ENCODE measurements at regions not wholly inside any gene's neighbourhood (a gene's known extent, or its start where the extent isn't known, plus 50 kb on each side); places are given as distances from the start of the nearest gene placed in this dataset.

- Mint-ChIP-seq H3K4me3 (no peak overlapping the region), H3K9me3 (peaks cover 4% of the 10 kb centered on the region; the same call in 1 of the 2 replicates), H3K36me3 (no peaks in the 10 kb centered on the region), H3K27ac (no peak overlapping the region), H3K27me3 (ENCODE audit: low read depth) (no peaks in the 10 kb centered on the region), H3K4me1 (peaks cover 6% of the 10 kb centered on the region)
- POLR2A ChIA-PET = interaction anchor here (0.6 kb wide), 1 partner anchor 233 kb away, joined by 3 read pairs; no protein-coding TSS in a partner anchor
- no peak for TF ChIP-seq NFE2L1 (CRISPR knock-in tag; IDR thresholded peaks at IDR 0.05)
- TF ChIP-seq ARID4B (CRISPR knock-in tag; IDR thresholded peaks at IDR 0.05; ENCODE audit: borderline replicate concordance) = no peak
- no peak for TF ChIP-seq ZMAT4 (CRISPR knock-in tag; IDR thresholded peaks at IDR 0.05)
- no peak for TF ChIP-seq NFYB (CRISPR knock-in tag; conservative IDR thresholded peaks at IDR 0.05; ENCODE audit: low read depth)
- TF ChIP-seq E2F4 (CRISPR knock-in tag; IDR thresholded peaks at IDR 0.05; ENCODE audit: borderline replicate concordance, low read depth) = no peak
- TF ChIP-seq ZNF263 (CRISPR knock-in tag; IDR thresholded peaks at IDR 0.05; ENCODE audit: low read depth) = no peak
- TF ChIP-seq SMAD3 (CRISPR knock-in tag; IDR thresholded peaks at IDR 0.05; ENCODE audit: borderline replicate concordance) = no peak
- TF ChIP-seq CTCF (IDR thresholded peaks at IDR 0.05) = no peak
- TF ChIP-seq, protein P1, sequence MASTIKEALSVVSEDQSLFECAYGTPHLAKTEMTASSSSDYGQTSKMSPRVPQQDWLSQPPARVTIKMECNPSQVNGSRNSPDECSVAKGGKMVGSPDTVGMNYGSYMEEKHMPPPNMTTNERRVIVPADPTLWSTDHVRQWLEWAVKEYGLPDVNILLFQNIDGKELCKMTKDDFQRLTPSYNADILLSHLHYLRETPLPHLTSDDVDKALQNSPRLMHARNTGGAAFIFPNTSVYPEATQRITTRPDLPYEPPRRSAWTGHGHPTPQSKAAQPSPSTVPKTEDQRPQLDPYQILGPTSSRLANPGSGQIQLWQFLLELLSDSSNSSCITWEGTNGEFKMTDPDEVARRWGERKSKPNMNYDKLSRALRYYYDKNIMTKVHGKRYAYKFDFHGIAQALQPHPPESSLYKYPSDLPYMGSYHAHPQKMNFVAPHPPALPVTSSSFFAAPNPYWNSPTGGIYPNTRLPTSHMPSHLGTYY (CRISPR knock-in tag; IDR thresholded peaks at IDR 0.05) = no peak
- TF ChIP-seq, protein P2, sequence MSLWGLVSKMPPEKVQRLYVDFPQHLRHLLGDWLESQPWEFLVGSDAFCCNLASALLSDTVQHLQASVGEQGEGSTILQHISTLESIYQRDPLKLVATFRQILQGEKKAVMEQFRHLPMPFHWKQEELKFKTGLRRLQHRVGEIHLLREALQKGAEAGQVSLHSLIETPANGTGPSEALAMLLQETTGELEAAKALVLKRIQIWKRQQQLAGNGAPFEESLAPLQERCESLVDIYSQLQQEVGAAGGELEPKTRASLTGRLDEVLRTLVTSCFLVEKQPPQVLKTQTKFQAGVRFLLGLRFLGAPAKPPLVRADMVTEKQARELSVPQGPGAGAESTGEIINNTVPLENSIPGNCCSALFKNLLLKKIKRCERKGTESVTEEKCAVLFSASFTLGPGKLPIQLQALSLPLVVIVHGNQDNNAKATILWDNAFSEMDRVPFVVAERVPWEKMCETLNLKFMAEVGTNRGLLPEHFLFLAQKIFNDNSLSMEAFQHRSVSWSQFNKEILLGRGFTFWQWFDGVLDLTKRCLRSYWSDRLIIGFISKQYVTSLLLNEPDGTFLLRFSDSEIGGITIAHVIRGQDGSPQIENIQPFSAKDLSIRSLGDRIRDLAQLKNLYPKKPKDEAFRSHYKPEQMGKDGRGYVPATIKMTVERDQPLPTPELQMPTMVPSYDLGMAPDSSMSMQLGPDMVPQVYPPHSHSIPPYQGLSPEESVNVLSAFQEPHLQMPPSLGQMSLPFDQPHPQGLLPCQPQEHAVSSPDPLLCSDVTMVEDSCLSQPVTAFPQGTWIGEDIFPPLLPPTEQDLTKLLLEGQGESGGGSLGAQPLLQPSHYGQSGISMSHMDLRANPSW (CRISPR knock-in tag; conservative IDR thresholded peaks at IDR 0.05; ENCODE audit: low read depth) = no peak
- no peak for TF ChIP-seq E2F1 (CRISPR knock-in tag; IDR thresholded peaks at IDR 0.05)
- ATAC-seq (no peak), DNase-seq (ENCODE audit: low spot score) (no peak)
- CTCF ChIA-PET = no interaction called here
Observed at GRCh38 chr15:75134748-75135147, 66.9 kb upstream of the C15orf39 start.

DNA sequence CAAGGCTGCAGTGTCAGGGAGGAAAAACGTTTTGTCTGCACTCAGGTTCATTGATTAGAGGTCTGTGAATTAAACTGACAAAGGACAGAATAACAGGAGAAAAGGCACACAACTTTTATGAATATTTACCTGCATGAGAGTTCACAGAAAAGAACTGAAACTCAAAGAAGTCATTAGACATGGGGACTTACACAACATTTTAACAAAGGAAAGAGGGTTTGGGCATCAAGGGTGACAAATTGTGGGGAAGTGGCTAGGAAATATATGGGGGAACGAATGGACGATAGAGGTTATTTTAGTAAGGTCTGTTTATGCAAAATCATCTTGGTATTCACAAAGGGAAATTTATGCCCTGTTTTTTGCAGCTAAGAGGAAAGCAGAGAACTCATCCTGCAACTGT, 65.6 kb upstream of the C15orf39 start:
- ATAC-seq (no peak), DNase-seq (ENCODE audit: low spot score) (no peak)
- ChIA-PET CTCF (no interaction called here), POLR2A (no interaction called here)
- Mint-ChIP-seq H3K27me3 (ENCODE audit: low read depth) (peaks cover 3% of the 10 kb centered on the region), H3K9me3 (peaks cover 16% of the 10 kb centered on the region), H3K4me1 (no peaks in the 10 kb centered on the region), H3K27ac (no peak overlapping the region), H3K36me3 (peaks cover 6% of the 10 kb centered on the region), H3K4me3 (no peak overlapping the region)
- TF ChIP-seq E2F4 (CRISPR knock-in tag; IDR thresholded peaks at IDR 0.05; ENCODE audit: borderline replicate concordance, low read depth) (no peak), CTCF (IDR thresholded peaks at IDR 0.05) (no peak), JUN (CRISPR knock-in tag; IDR thresholded peaks at IDR 0.05) (no peak), ZMAT4 (CRISPR knock-in tag; IDR thresholded peaks at IDR 0.05) (no peak), NR2C2 (CRISPR knock-in tag; IDR thresholded peaks at IDR 0.05) (no peak), NR1H2 (CRISPR knock-in tag; IDR thresholded peaks at IDR 0.05) (no peak), TEAD1 (CRISPR knock-in tag; IDR thresholded peaks at IDR 0.05) (no peak), ZNF263 (CRISPR knock-in tag; IDR thresholded peaks at IDR 0.05; ENCODE audit: low read depth) (no peak), ESRRA (CRISPR knock-in tag; IDR thresholded peaks at IDR 0.05; ENCODE audit: borderline replicate concordance) (no peak)
